Astrocyte of the spinal cord (primary cell): ENCODE measurements at regions not wholly inside any gene's neighbourhood (a gene's known extent, or its start where the extent isn't known, plus 50 kb on each side); places are given as distances from the start of the nearest gene placed in this dataset.

ENCODE experiments used
- DNase-seq: peaks from one replicate; pipeline ENCODE4 v3.0.0; 2011; ENCODE audit warnings: low read depth, low spot score
- H3K4me3 ChIP-seq: 2 replicates; pipeline ENCODE4 v1.5.1; 2011; ENCODE audit warnings: low read depth, mild to moderate bottlenecking, low read length, moderate library complexity
- CTCF ChIP-seq: IDR thresholded peaks from 2 replicates; pipeline ENCODE4 v1.5.1; 2012; ENCODE audit warnings: low read depth, mild to moderate bottlenecking, low read length, inconsistent platforms
- in situ Hi-C: cut with HindIII; loops from 2 replicates; pipeline ENCODE4 v1.10.0; 2017; ENCODE audit warnings: low sequenced_read_pairs

- in situ Hi-C loops: no loop called here
- no peak overlapping the region for H3K4me3 ChIP-seq
- no peak for TF ChIP-seq CTCF
- DNase-seq: peak; percentile 3
Observed at GRCh38 chr5:161086461-161086860, 234.4 kb upstream of the ATP10B start.

GRCh38 chr5:161085056-161085455 is 233.0 kb upstream of the ATP10B start:
- no peak overlapping the region for H3K4me3 ChIP-seq
- in situ Hi-C loops: no loop called here
- no peak for TF ChIP-seq CTCF

GRCh38 chr5:161084115-161084514 is 232.1 kb upstream of the ATP10B start:
- no peak for TF ChIP-seq CTCF
- no peak overlapping the region for H3K4me3 ChIP-seq
- in situ Hi-C loops: no loop called here
- no peak for DNase-seq

More at GRCh38 chr5:161085056-161085455, 233.0 kb upstream of the ATP10B start:
- DNase-seq: no peak

- no peak for DNase-seq
- TF ChIP-seq CTCF: no peak
- in situ Hi-C loops: no loop called here
- H3K4me3 ChIP-seq: no peak overlapping the region
Observed at GRCh38 chr5:161078793-161079192, 226.8 kb upstream of the ATP10B start.

- H3K4me3 ChIP-seq: no peak overlapping the region
- in situ Hi-C loops: no loop called here
- no peak for DNase-seq
- TF ChIP-seq CTCF: no peak
Observed at GRCh38 chr5:161077936-161078545, 226.0 kb upstream of the ATP10B start.

GRCh38 chr5:161077496-161077895 is 225.5 kb upstream of the ATP10B start:
- no peak for DNase-seq
- no peak for TF ChIP-seq CTCF
- in situ Hi-C loops: no loop called here
- no peak overlapping the region for H3K4me3 ChIP-seq
